ENCODE measurements at regions not wholly inside any gene's neighbourhood (a gene's known extent, or its start where the extent isn't known, plus 50 kb on each side); places are given as distances from the start of the nearest gene placed in this dataset.

GRCh38 chr2:217331523-217332416 lies 471.9 kb upstream of the TNP1 start:
- H3K4me2 ChIP-seq (ENCODE audit: insufficient read depth, low read length) = no peak overlapping the region

DNA sequence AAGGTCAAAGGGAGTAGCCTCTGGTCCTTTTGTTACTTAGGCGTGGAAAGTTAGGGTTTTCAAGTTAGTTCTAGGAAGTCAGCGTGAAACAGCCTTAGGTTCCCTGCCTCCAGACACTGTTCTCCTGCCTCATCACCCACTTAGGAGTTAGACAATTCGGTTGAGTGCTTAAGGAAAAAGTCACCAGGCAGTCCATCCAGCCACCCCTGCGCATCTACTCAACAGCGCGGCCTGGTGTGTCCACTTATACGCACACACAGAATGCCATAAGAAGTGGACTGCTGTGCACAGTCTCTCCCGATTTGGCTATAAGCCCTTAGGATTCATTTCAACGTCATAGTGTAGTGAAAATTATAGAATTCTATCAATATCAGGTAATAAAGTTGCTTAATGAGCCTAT lies 470.8 kb upstream of the TNP1 start:
- TF ChIP-seq CTCF (IDR thresholded peaks at IDR 0.05; ENCODE audit: borderline replicate concordance, extremely low read depth, low read length, poor library complexity, severe bottlenecking) (no peak), EZH2 (IDR thresholded peaks at IDR 0.05; ENCODE audit: borderline replicate concordance, low read depth, low read length, severe bottlenecking) (no peak)
- Histone ChIP-seq H3K27me3 (ENCODE audit: insufficient read depth, low read length, poor library complexity) (peaks cover 19% of the 10 kb centered on the region), H4K20me1 (ENCODE audit: insufficient read depth, low read length) (no peaks in the 10 kb centered on the region), H3K36me3 (ENCODE audit: insufficient read depth, low read length) (no peaks in the 10 kb centered on the region), H3K4me1 (ENCODE audit: insufficient read depth, low read length) (no peaks in the 10 kb centered on the region), H3K27ac (ENCODE audit: low read length) (no peak overlapping the region), H3K9ac (ENCODE audit: low read depth, low read length) (no peak overlapping the region), H2AFZ (ENCODE audit: low read depth, low read length) (no peak overlapping the region), H3K4me2 (ENCODE audit: insufficient read depth, low read length) (no peak overlapping the region), H3K9me3 (ENCODE audit: insufficient read depth, low read length, severe bottlenecking) (no peaks in the 10 kb centered on the region), H3K4me3 (ENCODE audit: low read depth in 1 of 2, low read length in 2 of 2) (no peak overlapping the region), H3K79me2 (ENCODE audit: insufficient read depth, low read length) (no peaks in the 10 kb centered on the region)
- no peak for DNase-seq
- no peak for ATAC-seq (ENCODE audit: insufficient read depth, low read depth)

More at GRCh38 chr2:217331523-217332416, 471.9 kb upstream of the TNP1 start:
- H3K27ac ChIP-seq (ENCODE audit: low read length) = no peak overlapping the region
- no peak overlapping the region for H3K9ac ChIP-seq (ENCODE audit: low read depth, low read length)
- no peak overlapping the region for H3K4me3 ChIP-seq (ENCODE audit: low read depth in 1 of 2, low read length in 2 of 2)
- no peak for ATAC-seq (ENCODE audit: insufficient read depth, low read depth)
- no peaks in the 10 kb centered on the region for H3K9me3 ChIP-seq (ENCODE audit: insufficient read depth, low read length, severe bottlenecking)
- no peaks in the 10 kb centered on the region for H4K20me1 ChIP-seq (ENCODE audit: insufficient read depth, low read length)
- H3K27me3 ChIP-seq (ENCODE audit: insufficient read depth, low read length, poor library complexity) = peaks cover 17% of the 10 kb centered on the region
- no peaks in the 10 kb centered on the region for H3K79me2 ChIP-seq (ENCODE audit: insufficient read depth, low read length)
- TF ChIP-seq EZH2 (IDR thresholded peaks at IDR 0.05; ENCODE audit: borderline replicate concordance, low read depth, low read length, severe bottlenecking) = no peak
- TF ChIP-seq CTCF (IDR thresholded peaks at IDR 0.05; ENCODE audit: borderline replicate concordance, extremely low read depth, low read length, poor library complexity, severe bottlenecking) = no peak
- no peak overlapping the region for H2AFZ ChIP-seq (ENCODE audit: low read depth, low read length)
- no peak for DNase-seq
- H3K4me1 ChIP-seq (ENCODE audit: insufficient read depth, low read length) = no peaks in the 10 kb centered on the region
- H3K36me3 ChIP-seq (ENCODE audit: insufficient read depth, low read length) = no peaks in the 10 kb centered on the region

- no peak overlapping the region for H3K9ac ChIP-seq (ENCODE audit: low read depth, low read length)
- H3K4me2 ChIP-seq (ENCODE audit: insufficient read depth, low read length) = no peak overlapping the region
- H2AFZ ChIP-seq (ENCODE audit: low read depth, low read length) = no peak overlapping the region
- H3K27ac ChIP-seq (ENCODE audit: low read length) = no peak overlapping the region
- no peak for DNase-seq
- H3K79me2 ChIP-seq (ENCODE audit: insufficient read depth, low read length) = no peaks in the 10 kb centered on the region
- H3K9me3 ChIP-seq (ENCODE audit: insufficient read depth, low read length, severe bottlenecking) = no peaks in the 10 kb centered on the region
- no peaks in the 10 kb centered on the region for H3K4me1 ChIP-seq (ENCODE audit: insufficient read depth, low read length)
- TF ChIP-seq CTCF (IDR thresholded peaks at IDR 0.05; ENCODE audit: borderline replicate concordance, extremely low read depth, low read length, poor library complexity, severe bottlenecking) (no peak), EZH2 (IDR thresholded peaks at IDR 0.05; ENCODE audit: borderline replicate concordance, low read depth, low read length, severe bottlenecking) (no peak)
- no peak overlapping the region for H3K4me3 ChIP-seq (ENCODE audit: low read depth in 1 of 2, low read length in 2 of 2)
- no peak for ATAC-seq (ENCODE audit: insufficient read depth, low read depth)
- no peaks in the 10 kb centered on the region for H3K36me3 ChIP-seq (ENCODE audit: insufficient read depth, low read length)
- H4K20me1 ChIP-seq (ENCODE audit: insufficient read depth, low read length) = no peaks in the 10 kb centered on the region
- peaks cover 13% of the 10 kb centered on the region for H3K27me3 ChIP-seq (ENCODE audit: insufficient read depth, low read length, poor library complexity)
Measured at GRCh38 chr2:217329023-217329431, 469.2 kb upstream of the TNP1 start.
